OCI-LY7 (cell line): ENCODE measurements at regions not wholly inside any gene's neighbourhood (a gene's known extent, or its start where the extent isn't known, plus 50 kb on each side); places are given as distances from the start of the nearest gene placed in this dataset.

Source experiments
- EZH2phosphoT487 ChIP-seq: fragments of 200-600 bp; sonication (generic); IDR thresholded peaks from 2 replicates; pipeline ENCODE4 v1.6.1; 2018; ENCODE audit warnings: low read depth, borderline replicate concordance, mild to moderate bottlenecking, mixed run types, antibody characterized with exemption, low read length, moderate library complexity, mixed read lengths
- TF ChIP-seq, protein P1 (sequence below): fragments of 200-600 bp; sonication (generic); conservative IDR thresholded peaks from 2 replicates; pipeline ENCODE4 v1.5.1; 2014; ENCODE audit warnings: mild to moderate bottlenecking, antibody characterized with exemption, low read length, moderate library complexity, mixed read lengths

DNA sequence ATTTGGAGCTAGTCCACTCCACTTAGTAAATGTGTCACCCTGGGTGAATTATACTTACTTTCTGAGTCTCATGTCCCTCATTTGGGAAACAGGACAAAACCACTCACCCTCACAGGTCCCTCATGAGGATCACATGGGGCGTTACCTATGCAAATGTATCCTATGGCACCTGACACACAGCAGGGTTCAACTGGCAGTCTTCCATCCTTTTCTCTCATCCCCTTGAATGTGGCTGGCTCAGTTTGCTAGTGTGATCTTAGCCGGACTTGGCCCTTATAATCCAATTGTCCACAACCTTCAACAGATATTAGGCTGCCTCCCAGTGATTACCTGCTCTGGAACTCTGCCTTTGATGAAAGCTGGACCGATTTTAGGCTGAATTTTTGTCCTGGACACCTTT lies 308.8 kb downstream of the MAP2K6 start:
- TF ChIP-seq, protein P1, sequence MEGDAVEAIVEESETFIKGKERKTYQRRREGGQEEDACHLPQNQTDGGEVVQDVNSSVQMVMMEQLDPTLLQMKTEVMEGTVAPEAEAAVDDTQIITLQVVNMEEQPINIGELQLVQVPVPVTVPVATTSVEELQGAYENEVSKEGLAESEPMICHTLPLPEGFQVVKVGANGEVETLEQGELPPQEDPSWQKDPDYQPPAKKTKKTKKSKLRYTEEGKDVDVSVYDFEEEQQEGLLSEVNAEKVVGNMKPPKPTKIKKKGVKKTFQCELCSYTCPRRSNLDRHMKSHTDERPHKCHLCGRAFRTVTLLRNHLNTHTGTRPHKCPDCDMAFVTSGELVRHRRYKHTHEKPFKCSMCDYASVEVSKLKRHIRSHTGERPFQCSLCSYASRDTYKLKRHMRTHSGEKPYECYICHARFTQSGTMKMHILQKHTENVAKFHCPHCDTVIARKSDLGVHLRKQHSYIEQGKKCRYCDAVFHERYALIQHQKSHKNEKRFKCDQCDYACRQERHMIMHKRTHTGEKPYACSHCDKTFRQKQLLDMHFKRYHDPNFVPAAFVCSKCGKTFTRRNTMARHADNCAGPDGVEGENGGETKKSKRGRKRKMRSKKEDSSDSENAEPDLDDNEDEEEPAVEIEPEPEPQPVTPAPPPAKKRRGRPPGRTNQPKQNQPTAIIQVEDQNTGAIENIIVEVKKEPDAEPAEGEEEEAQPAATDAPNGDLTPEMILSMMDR, result no peak
- TF ChIP-seq EZH2phosphoT487, result no peak
